H9 (cell line): ENCODE measurements at regions not wholly inside any gene's neighbourhood (a gene's known extent, or its start where the extent isn't known, plus 50 kb on each side); places are given as distances from the start of the nearest gene placed in this dataset.

ENCODE experiments used
- DNase-seq: peaks from one replicate; pipeline ENCODE4 v3.0.0-alpha.2; 2017
- H2AFZ ChIP-seq: one replicate; pipeline ENCODE4 v1.6.1; 2013; ENCODE audit warnings: mild to moderate bottlenecking, low read length, control low read depth, moderate library complexity
- H2AK5ac ChIP-seq: 2 replicates; pipeline ENCODE4 v1.6.1; 2013; ENCODE audit warnings: low read length, control low read depth, mixed read lengths; ENCODE audit not compliant: insufficient read length
- H2BK120ac ChIP-seq: one replicate; pipeline ENCODE4 v1.6.1; 2013; ENCODE audit warnings: low read depth, mild to moderate bottlenecking, low read length, control low read depth, inconsistent platforms; ENCODE audit not compliant: poor library complexity, severe bottlenecking
- H2BK12ac ChIP-seq: 2 replicates; pipeline ENCODE4 v1.6.1; 2013; ENCODE audit warnings: low read length, control low read depth, mixed read lengths, low read depth; ENCODE audit not compliant: insufficient read length
- H2BK15ac ChIP-seq: 2 replicates; pipeline ENCODE4 v1.6.1; 2013; ENCODE audit warnings: low read depth, low read length, control low read depth
- H2BK20ac ChIP-seq: one replicate; pipeline ENCODE4 v1.6.1; 2013; ENCODE audit warnings: low read depth, mild to moderate bottlenecking, low read length, control low read depth, inconsistent platforms; ENCODE audit not compliant: poor library complexity, severe bottlenecking
- H2BK5ac ChIP-seq: 2 replicates; pipeline ENCODE4 v1.6.1; 2013; ENCODE audit warnings: low read length, control low read depth, mixed read lengths; ENCODE audit not compliant: insufficient read length
- H3K14ac ChIP-seq: 2 replicates; pipeline ENCODE4 v1.6.1; 2013; ENCODE audit warnings: low read length, control low read depth; ENCODE audit not compliant: insufficient read depth
- H3K18ac ChIP-seq: 2 replicates; pipeline ENCODE4 v1.6.1; 2013; ENCODE audit warnings: low read depth, mild to moderate bottlenecking, mixed read lengths, low read length, control low read depth; ENCODE audit not compliant: insufficient read length
- H3K23ac ChIP-seq: 2 replicates; pipeline ENCODE4 v1.6.1; 2013; ENCODE audit warnings: low read length, control low read depth, mixed read lengths, low read depth; ENCODE audit not compliant: insufficient read length
- H3K23me2 ChIP-seq: 2 replicates; pipeline ENCODE4 v1.6.1; 2013; ENCODE audit warnings: low read depth, mild to moderate bottlenecking, mixed read lengths, low read length, control low read depth; ENCODE audit not compliant: insufficient read length, poor library complexity, severe bottlenecking
- H3K27ac ChIP-seq: 2 replicates; pipeline ENCODE4 v1.5.1; 2013; ENCODE audit warnings: low read length, control low read depth, mixed read lengths, low read depth; ENCODE audit not compliant: insufficient read length
- H3K27me3 ChIP-seq: 2 replicates; pipeline ENCODE4 v1.6.1; 2013; ENCODE audit warnings: low read length, control low read depth, inconsistent platforms; ENCODE audit not compliant: insufficient read depth
- H3K4ac ChIP-seq: 2 replicates; pipeline ENCODE4 v1.6.1; 2013; ENCODE audit warnings: low read depth, mild to moderate bottlenecking, control low read depth, inconsistent platforms, low read length, moderate library complexity
- H3K4me1 ChIP-seq: 2 replicates; pipeline ENCODE4 v1.6.1; 2013; ENCODE audit warnings: low read length, control low read depth, inconsistent platforms; ENCODE audit not compliant: insufficient read depth
- H3K4me2 ChIP-seq: 2 replicates; pipeline ENCODE4 v1.6.1; 2013; ENCODE audit warnings: low read length, control low read depth, mixed read lengths; ENCODE audit not compliant: insufficient read length, insufficient read depth
- H3K56ac ChIP-seq: 2 replicates; pipeline ENCODE4 v1.6.1; 2013; ENCODE audit warnings: low read depth, mild to moderate bottlenecking, mixed read lengths, low read length, control low read depth; ENCODE audit not compliant: insufficient read length
- H3K79me1 ChIP-seq: 2 replicates; pipeline ENCODE4 v1.6.1; 2013; ENCODE audit warnings: low read depth, mild to moderate bottlenecking, moderate library complexity, low read length, control low read depth, inconsistent platforms; ENCODE audit not compliant: insufficient read depth, poor library complexity, severe bottlenecking
- H3K79me2 ChIP-seq: 2 replicates; pipeline ENCODE4 v1.6.1; 2013; ENCODE audit warnings: low read length, control low read depth, inconsistent platforms; ENCODE audit not compliant: insufficient read depth
- H3K9ac ChIP-seq: 2 replicates; pipeline ENCODE4 v1.6.1; 2013; ENCODE audit warnings: low read length, control low read depth, mixed read lengths; ENCODE audit not compliant: insufficient read length; ENCODE audit errors: extremely low read depth
- H3K9me3 ChIP-seq: one replicate; pipeline ENCODE4 v1.6.1; 2013; ENCODE audit warnings: low read depth, low read length, inconsistent platforms; ENCODE audit not compliant: control insufficient read depth
- H3T11ph ChIP-seq: one replicate; pipeline ENCODE4 v1.6.1; 2013; ENCODE audit warnings: mild to moderate bottlenecking, low read length, control low read depth, inconsistent platforms
- H4K20me1 ChIP-seq: one replicate; pipeline ENCODE4 v1.6.1; 2013; ENCODE audit not compliant: control insufficient read depth, insufficient read length, insufficient read depth
- H4K5ac ChIP-seq: 2 replicates; pipeline ENCODE4 v1.6.1; 2013; ENCODE audit warnings: low read depth, mild to moderate bottlenecking, mixed read lengths, low read length, control low read depth; ENCODE audit not compliant: insufficient read length
- H4K8ac ChIP-seq: replicated peaks from 2 replicates; pipeline ENCODE4 v1.6.1; 2013; ENCODE audit warnings: low read length, control low read depth, mixed read lengths, low read depth; ENCODE audit not compliant: insufficient read length
- H4K91ac ChIP-seq: 2 replicates; pipeline ENCODE4 v1.6.1; 2013; ENCODE audit warnings: low read depth, mild to moderate bottlenecking, moderate library complexity, mixed read lengths, low read length, control low read depth; ENCODE audit not compliant: insufficient read length
- H3K27ac Mint-ChIP-seq, 3 experiments: 2 replicates in 2 of 3; 3 replicates in 1 of 3; pipeline ENCODE4 v1.8.0; 2020 to 2021; ENCODE audit warnings: mixed read lengths in 3 of 3, mild to moderate bottlenecking in 1 of 3, moderate library complexity in 1 of 3
- H3K27me3 Mint-ChIP-seq: 2 replicates; pipeline ENCODE4 v1.8.0; 2021; ENCODE audit warnings: low read depth, mild to moderate bottlenecking, moderate library complexity, mixed read lengths
- H3K36me3 Mint-ChIP-seq, 3 experiments: 2 replicates in 2 of 3; 3 replicates in 1 of 3; pipeline ENCODE4 v1.8.0; 2020 to 2021; ENCODE audit warnings: low read depth in 3 of 3, mixed read lengths in 3 of 3; ENCODE audit not compliant: insufficient read depth in 1 of 3
- H3K4me1 Mint-ChIP-seq, 2 experiments: 2 replicates each; pipeline ENCODE4 v1.8.0; 2020; ENCODE audit warnings: mixed read lengths in 2 of 2
- H3K4me3 Mint-ChIP-seq, 2 experiments: 2 replicates in 1 of 2; 3 replicates in 1 of 2; pipeline ENCODE4 v1.8.0; 2020 to 2021; ENCODE audit warnings: mild to moderate bottlenecking in 2 of 2, mixed read lengths in 2 of 2, moderate library complexity in 1 of 2
- H3K9me3 Mint-ChIP-seq, 2 experiments: 2 replicates in 1 of 2; 3 replicates in 1 of 2; pipeline ENCODE4 v1.8.0; 2020; ENCODE audit warnings: mild to moderate bottlenecking in 2 of 2, mixed read lengths in 2 of 2, moderate library complexity in 1 of 2
- TF ChIP-seq, protein P1 (sequence below): fragments of 200-600 bp; sonication (generic); conservative IDR thresholded peaks from 3 replicates; pipeline ENCODE4 v1.8.0; 2021; ENCODE audit warnings: antibody characterized with exemption, mild to moderate bottlenecking

DNA sequence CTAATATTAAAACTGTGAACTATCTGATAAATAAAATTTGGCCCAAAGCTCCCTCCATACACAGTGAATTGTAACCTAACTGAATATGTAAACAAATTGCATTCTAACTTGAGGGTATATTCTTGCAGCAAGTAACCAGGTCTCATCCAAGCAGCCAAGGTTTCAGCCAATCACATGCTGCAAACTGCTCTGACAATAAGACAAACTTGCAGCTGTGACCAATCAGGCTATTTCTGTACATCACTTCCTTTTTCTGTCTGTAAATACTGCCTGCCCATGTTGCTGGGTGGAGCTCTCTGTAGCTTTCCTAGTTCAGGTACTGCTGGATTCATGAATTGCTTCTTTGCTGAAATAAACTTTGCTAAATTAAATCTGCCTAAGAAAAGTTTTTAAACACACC, 499.0 kb downstream of the GALC start:
- Histone ChIP-seq H2BK5ac (no peak overlapping the region), H4K8ac (no peak overlapping the region), H3K9ac (no peak overlapping the region), H3K23me2 (no peaks in the 10 kb centered on the region), H3K18ac (no peak overlapping the region), H3K27me3 (no peaks in the 10 kb centered on the region), H4K91ac (no peak overlapping the region), H3K79me1 (no peaks in the 10 kb centered on the region), H3K4ac (no peak overlapping the region), H3K14ac (no peak overlapping the region), H3K23ac (no peak overlapping the region), H2BK20ac (no peak overlapping the region), H2AFZ (no peak overlapping the region), H4K5ac (no peak overlapping the region), H2AK5ac (no peak overlapping the region), H2BK120ac (no peak overlapping the region), H3K4me2 (no peak overlapping the region), H2BK15ac (no peak overlapping the region), H3K79me2 (no peaks in the 10 kb centered on the region), H2BK12ac (no peak overlapping the region), H3T11ph (no peak overlapping the region), H3K9me3 (no peaks in the 10 kb centered on the region), H3K27ac (no peak overlapping the region), H3K56ac (no peak overlapping the region), H4K20me1 (no peaks in the 10 kb centered on the region), H3K4me1 (no peaks in the 10 kb centered on the region; the same call in 1 of the 2 replicates)
- TF ChIP-seq, protein P1, sequence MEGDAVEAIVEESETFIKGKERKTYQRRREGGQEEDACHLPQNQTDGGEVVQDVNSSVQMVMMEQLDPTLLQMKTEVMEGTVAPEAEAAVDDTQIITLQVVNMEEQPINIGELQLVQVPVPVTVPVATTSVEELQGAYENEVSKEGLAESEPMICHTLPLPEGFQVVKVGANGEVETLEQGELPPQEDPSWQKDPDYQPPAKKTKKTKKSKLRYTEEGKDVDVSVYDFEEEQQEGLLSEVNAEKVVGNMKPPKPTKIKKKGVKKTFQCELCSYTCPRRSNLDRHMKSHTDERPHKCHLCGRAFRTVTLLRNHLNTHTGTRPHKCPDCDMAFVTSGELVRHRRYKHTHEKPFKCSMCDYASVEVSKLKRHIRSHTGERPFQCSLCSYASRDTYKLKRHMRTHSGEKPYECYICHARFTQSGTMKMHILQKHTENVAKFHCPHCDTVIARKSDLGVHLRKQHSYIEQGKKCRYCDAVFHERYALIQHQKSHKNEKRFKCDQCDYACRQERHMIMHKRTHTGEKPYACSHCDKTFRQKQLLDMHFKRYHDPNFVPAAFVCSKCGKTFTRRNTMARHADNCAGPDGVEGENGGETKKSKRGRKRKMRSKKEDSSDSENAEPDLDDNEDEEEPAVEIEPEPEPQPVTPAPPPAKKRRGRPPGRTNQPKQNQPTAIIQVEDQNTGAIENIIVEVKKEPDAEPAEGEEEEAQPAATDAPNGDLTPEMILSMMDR, result no peak
- no peak for DNase-seq
- H3K4me1 Mint-ChIP-seq, result peaks cover 10 to 12% of the 10 kb centered on the region in 2 experiments
- no peaks in the 10 kb centered on the region for H3K27me3 Mint-ChIP-seq
- H3K9me3 Mint-ChIP-seq, result no peaks in the 10 kb centered on the region
- no peak overlapping the region for H3K4me3 Mint-ChIP-seq
- H3K36me3 Mint-ChIP-seq, result no peaks in the 10 kb centered on the region
- no peak overlapping the region for H3K27ac Mint-ChIP-seq
